KMS-11 (cell line): ENCODE measurements at regions not wholly inside any gene's neighbourhood (a gene's known extent, or its start where the extent isn't known, plus 50 kb on each side); places are given as distances from the start of the nearest gene placed in this dataset.
"Not testable (repeated sequence)": the region's sequence is repeated elsewhere in the genome, so short reads cannot be mapped to it uniquely, and the experiment has no call there.

Experiments used
- H2AFZ ChIP-seq: fragments of 200-600 bp; sonication (generic); 2 replicates; pipeline ENCODE4 v1.6.1; 2016; ENCODE audit warnings: antibody characterized with exemption, mixed run types, low read depth
- H3K27ac ChIP-seq: fragments of 200-600 bp; sonication (generic); 2 replicates; pipeline ENCODE4 v1.6.1; 2016; ENCODE audit warnings: mild to moderate bottlenecking, mixed run types
- H3K27me3 ChIP-seq: fragments of 200-600 bp; sonication (generic); 2 replicates; pipeline ENCODE4 v1.6.1; 2017; ENCODE audit warnings: mild to moderate bottlenecking, low read depth, mixed run types, moderate library complexity; ENCODE audit not compliant: insufficient read depth
- H3K36me3 ChIP-seq: fragments of 200-600 bp; sonication (generic); 2 replicates; pipeline ENCODE4 v1.6.1; 2017; ENCODE audit warnings: mild to moderate bottlenecking, mixed run types; ENCODE audit not compliant: insufficient read depth
- H3K4me1 ChIP-seq: fragments of 200-600 bp; sonication (generic); 2 replicates; pipeline ENCODE4 v1.6.1; 2016; ENCODE audit warnings: mild to moderate bottlenecking, low read depth, mixed run types; ENCODE audit not compliant: poor library complexity, severe bottlenecking
- H3K4me2 ChIP-seq: fragments of 200-600 bp; sonication (generic); 2 replicates; pipeline ENCODE4 v1.7.0; 2016; ENCODE audit warnings: mild to moderate bottlenecking, mixed run types
- H3K4me3 ChIP-seq: fragments of 200-600 bp; sonication (generic); IDR thresholded peaks from 2 replicates; pipeline ENCODE4 v1.6.1; 2017; ENCODE audit warnings: low read depth, low read length, mixed read lengths; ENCODE audit not compliant: insufficient read depth
- H3K79me2 ChIP-seq: fragments of 200-600 bp; sonication (generic); 2 replicates; pipeline ENCODE4 v1.6.1; 2016; ENCODE audit warnings: low read depth, mixed run types; ENCODE audit not compliant: insufficient read depth
- H3K9ac ChIP-seq: fragments of 200-600 bp; sonication (generic); 2 replicates; pipeline ENCODE4 v1.6.1; 2016; ENCODE audit warnings: mild to moderate bottlenecking, mixed run types
- H4K20me1 ChIP-seq: fragments of 200-600 bp; sonication (generic); 2 replicates; pipeline ENCODE4 v1.6.1; 2016; ENCODE audit warnings: mild to moderate bottlenecking, mixed run types; ENCODE audit not compliant: insufficient read depth
- CTCF ChIP-seq: fragments of 200-600 bp; sonication (generic); conservative IDR thresholded peaks from 2 replicates; pipeline ENCODE4 v1.6.1; 2017; ENCODE audit warnings: low read depth, mild to moderate bottlenecking, antibody characterized with exemption, low read length, moderate library complexity, mixed read lengths

DNA sequence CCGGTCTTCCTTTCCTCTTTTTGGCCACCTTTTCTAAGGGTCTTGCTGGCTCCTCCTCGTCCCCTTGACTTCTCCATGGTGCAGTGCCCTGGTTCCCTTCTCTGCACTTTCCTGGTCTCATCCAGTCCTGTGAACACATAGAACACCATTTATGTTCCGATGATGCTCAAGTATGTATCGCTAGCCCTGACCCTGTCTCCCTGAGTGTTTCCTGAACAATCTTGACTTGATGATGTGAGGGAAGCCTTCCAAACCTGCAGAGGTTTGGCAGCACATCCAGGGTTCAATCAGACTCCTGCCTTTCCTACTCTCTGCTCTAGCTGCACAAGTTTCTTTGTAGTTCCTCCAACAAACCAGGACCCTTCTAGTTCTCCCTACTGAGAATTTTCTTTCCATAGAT is 132.1 kb downstream of the RGPD3 start:
- no peak overlapping the region for H3K4me2 ChIP-seq
- no peaks in the 10 kb centered on the region for H3K27me3 ChIP-seq
- no peaks in the 10 kb centered on the region for H3K79me2 ChIP-seq
- TF ChIP-seq CTCF = no peak
- no peaks in the 10 kb centered on the region for H3K36me3 ChIP-seq
- no peaks in the 10 kb centered on the region for H3K4me1 ChIP-seq
- H2AFZ ChIP-seq = no peak overlapping the region
- H3K27ac ChIP-seq = no peak overlapping the region
- no peaks in the 10 kb centered on the region for H4K20me1 ChIP-seq
- H3K9ac ChIP-seq = no peak overlapping the region
- H3K4me3 ChIP-seq = no peak overlapping the region

DNA sequence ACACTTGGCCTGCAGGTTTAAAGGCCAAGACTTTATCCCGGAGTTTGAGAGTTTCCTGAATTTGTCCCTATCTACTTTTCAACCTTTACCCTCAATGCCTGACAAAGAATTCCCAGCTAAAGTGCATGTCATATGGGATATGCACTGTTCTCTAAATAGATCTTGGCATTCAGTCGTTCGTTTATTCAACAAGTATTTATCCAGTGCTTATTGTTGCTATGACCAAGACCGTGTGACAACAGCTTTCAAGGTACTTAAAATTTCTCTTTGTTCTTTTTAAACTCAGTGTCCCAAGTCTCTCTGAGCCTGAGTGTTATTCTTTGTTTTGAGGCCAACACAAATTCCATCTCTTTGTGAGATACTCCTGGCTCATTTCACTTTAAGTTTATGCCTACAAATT is 133.4 kb downstream of the RGPD3 start:
- H3K4me3 ChIP-seq = no peak overlapping the region
- H3K9ac ChIP-seq = no peak overlapping the region
- no peaks in the 10 kb centered on the region for H4K20me1 ChIP-seq
- no peak for TF ChIP-seq CTCF
- H3K4me2 ChIP-seq = no peak overlapping the region
- H3K36me3 ChIP-seq = no peaks in the 10 kb centered on the region
- no peaks in the 10 kb centered on the region for H3K27me3 ChIP-seq
- H3K79me2 ChIP-seq = no peaks in the 10 kb centered on the region
- H3K4me1 ChIP-seq = no peaks in the 10 kb centered on the region
- H3K27ac ChIP-seq = no peak overlapping the region
- H2AFZ ChIP-seq = no peak overlapping the region

GRCh38 chr2:106333253-106333873 is 134.8 kb downstream of the RGPD3 start:
- not testable (repeated sequence) for H4K20me1 ChIP-seq, H3K27me3 ChIP-seq, H3K4me2 ChIP-seq, H3K4me1 ChIP-seq, H2AFZ ChIP-seq, H3K79me2 ChIP-seq, H3K36me3 ChIP-seq, H3K9ac ChIP-seq, H3K4me3 ChIP-seq, H3K27ac ChIP-seq

DNA sequence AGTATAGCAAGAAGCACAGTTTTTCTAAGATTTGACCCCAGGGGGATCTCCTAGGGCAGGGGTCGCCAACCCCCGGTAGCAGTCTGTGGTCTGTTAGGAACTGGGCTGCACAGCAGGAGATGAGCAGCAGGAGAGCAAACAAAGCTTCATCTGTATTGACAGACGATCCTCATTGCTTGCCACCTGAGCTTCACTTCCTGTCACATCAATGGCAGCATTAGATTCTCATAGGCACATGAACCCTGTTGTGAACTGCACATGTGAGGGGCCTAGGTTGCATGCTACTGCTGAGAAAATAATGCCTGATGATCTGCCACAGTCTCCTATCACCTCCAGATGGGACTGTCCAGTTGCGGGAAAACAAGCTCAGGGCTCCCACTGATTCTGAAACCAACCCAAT is 136.2 kb downstream of the RGPD3 start:
- H4K20me1 ChIP-seq = no peaks in the 10 kb centered on the region
- no peak overlapping the region for H3K4me2 ChIP-seq
- no peaks in the 10 kb centered on the region for H3K79me2 ChIP-seq
- H3K4me1 ChIP-seq = no peaks in the 10 kb centered on the region
- H3K27ac ChIP-seq = no peak overlapping the region
- no peak overlapping the region for H2AFZ ChIP-seq
- no peak overlapping the region for H3K9ac ChIP-seq
- TF ChIP-seq CTCF = no peak
- H3K36me3 ChIP-seq = no peaks in the 10 kb centered on the region
- H3K27me3 ChIP-seq = no peaks in the 10 kb centered on the region
- H3K4me3 ChIP-seq = no peak overlapping the region

DNA sequence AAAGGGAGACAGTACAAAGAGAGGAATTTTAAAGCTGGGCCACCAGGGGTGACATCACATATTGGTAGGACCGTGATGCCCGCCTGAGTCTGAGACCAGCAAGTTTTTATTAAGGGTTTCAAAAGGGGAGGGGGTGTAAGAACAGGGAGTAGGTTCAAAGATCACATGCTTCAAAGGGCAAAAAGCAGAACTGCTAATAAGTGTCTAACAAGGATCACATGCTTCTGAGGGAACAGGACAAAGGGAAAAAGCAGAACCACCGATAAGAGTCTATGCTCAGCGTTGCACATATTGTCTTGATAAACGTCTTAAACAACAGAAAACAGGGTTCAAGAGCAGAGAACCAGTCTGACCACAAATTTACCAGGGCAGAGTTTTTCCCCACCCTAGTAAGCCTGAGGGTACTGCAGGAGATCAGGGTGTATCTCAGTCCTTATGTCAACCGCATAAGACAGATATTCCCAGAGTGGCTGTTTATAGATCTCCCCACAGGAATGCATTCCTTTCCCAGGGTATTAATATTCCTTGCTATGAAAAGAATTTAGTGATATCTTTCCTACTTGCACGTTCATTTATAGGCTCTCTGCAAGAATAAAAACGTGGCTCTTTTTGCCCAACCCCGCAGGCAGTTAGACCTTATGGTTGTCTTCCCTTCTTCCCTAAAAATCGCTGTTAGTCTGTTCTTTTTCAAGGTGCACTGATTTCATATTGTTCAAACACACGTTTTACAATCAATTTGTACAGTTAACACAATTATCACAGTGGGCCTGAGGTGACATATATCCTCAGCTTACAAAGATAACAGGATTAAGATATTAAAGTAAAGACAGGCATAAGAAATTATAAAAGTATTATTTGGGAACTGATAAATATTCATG is 136.5 kb upstream of the UXS1 start:
- not testable (repeated sequence) for H3K4me2 ChIP-seq, H3K27ac ChIP-seq, H3K9ac ChIP-seq, H2AFZ ChIP-seq, H3K79me2 ChIP-seq, H3K4me3 ChIP-seq, H3K4me1 ChIP-seq, H3K36me3 ChIP-seq, H4K20me1 ChIP-seq, H3K27me3 ChIP-seq
